Uterus (tissue), 3 donors: ENCODE measurements at regions not wholly inside any gene's neighbourhood (a gene's known extent, or its start where the extent isn't known, plus 50 kb on each side); places are given as distances from the start of the nearest gene placed in this dataset.

ENCODE experiments used
- DNase-seq, 2 donors: peaks; one replicate each; pipeline ENCODE4 v3.0.0-alpha.2; 2019 to 2020
- H3K27ac ChIP-seq, 2 donors: fragments of 200-600 bp; sonication (generic); 1 replicate in 1 of 2; 2 replicates in 1 of 2; pipeline ENCODE4 v1.5.1; 2016 to 2018
- H3K27me3 ChIP-seq, 2 donors: fragments of 200-600 bp; sonication (generic); one replicate each; pipeline ENCODE4 v1.5.1; 2018 to 2019; ENCODE audit warnings: control low read depth in 1 of 2
- H3K36me3 ChIP-seq, 2 donors: fragments of 200-600 bp; sonication (generic); one replicate each; pipeline ENCODE4 v1.5.1; 2019; ENCODE audit warnings: control low read depth in 1 of 2
- H3K4me1 ChIP-seq, 2 donors: fragments of 200-600 bp; sonication (generic); one replicate each; pipeline ENCODE4 v1.5.1; 2018 to 2019; ENCODE audit warnings: control low read depth in 1 of 2
- H3K4me3 ChIP-seq, 2 donors: fragments of 200-600 bp; sonication (generic); 1 replicate in 1 of 2; 2 replicates in 1 of 2; pipeline ENCODE4 v1.5.1; 2018 to 2019; ENCODE audit warnings: mild to moderate bottlenecking in 1 of 2
- H3K9me3 ChIP-seq, 2 donors: fragments of 200-600 bp; sonication (generic); one replicate each; pipeline ENCODE4 v1.5.1; 2019; ENCODE audit warnings: control low read depth in 1 of 2
- POLR2A ChIP-seq, 2 donors: fragments of 450-650 bp; IDR thresholded peaks; one replicate each; pipeline ENCODE4 v1.6.1; 2016; ENCODE audit warnings: antibody characterized with exemption in 2 of 2, mild to moderate bottlenecking in 1 of 2, moderate library complexity in 1 of 2
- intact Hi-C: fragments of 100-400 bp; cut with DNase I; formaldehyde crosslinking; loops from one replicate; pipeline ENCODE4 v1.15.1; 2023; ENCODE audit warnings: low total_unique reads
- TF ChIP-seq, protein P1 (sequence below), 4 experiments: fragments of 200-600 bp in 2 of 4; fragments of 450-650 bp in 2 of 4; sonication (generic) in 2 of 4; IDR thresholded peaks; one replicate each; pipeline ENCODE4 v1.5.1; 2016 to 2019; ENCODE audit warnings: antibody characterized with exemption in 4 of 4, mild to moderate bottlenecking in 2 of 4, moderate library complexity in 1 of 4
- donor health status: DM: yes; HTN: yes; CAD: no.

DNA sequence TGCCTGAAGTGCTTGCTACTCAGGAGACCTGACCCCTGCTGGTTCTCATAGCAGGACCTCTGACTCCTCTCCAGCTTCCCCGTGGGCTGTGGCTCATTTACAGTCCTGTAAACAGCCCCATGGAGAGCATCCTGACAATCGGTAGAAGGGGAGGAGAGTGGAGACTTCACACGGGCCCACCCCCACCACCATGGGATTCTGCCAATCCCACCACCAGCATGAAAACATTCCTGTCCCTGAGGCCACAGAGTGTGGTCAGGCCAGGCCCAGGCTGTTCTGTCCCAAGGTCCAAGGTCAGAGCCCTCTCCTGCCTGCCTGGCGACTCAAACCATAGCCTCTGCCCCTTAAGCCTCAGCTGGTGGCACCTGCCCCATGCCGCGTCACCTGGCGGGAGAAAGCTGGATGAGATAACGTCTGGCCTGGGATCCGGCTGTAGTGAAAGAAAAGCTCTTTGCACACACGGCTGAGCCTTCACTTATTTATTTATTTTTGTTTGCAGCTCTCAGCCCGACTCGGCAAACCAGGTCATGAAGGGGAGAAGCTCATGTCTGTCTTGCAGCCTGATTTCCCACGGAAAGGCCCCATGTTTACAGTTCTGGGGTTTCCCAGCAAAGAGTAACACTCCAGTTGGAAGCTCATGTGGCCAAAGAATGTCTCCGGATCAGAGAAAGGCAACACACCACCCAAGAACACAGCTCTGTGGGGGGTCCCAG lies 293.6 kb upstream of the ZMIZ1 start:
- H3K36me3 ChIP-seq, result no peaks in the 10 kb centered on the region
- peak overlapping the region; percentile 53 to 66 for H3K27ac ChIP-seq
- no peak overlapping the region for H3K4me3 ChIP-seq
- peak; percentile 55 to 65 for DNase-seq
- no peaks in the 10 kb centered on the region for H3K9me3 ChIP-seq
- intact Hi-C loops, result no loop called here
- no peaks in the 10 kb centered on the region for H3K27me3 ChIP-seq
- peaks cover 2 to 9% of the 10 kb centered on the region in 2 donors for H3K4me1 ChIP-seq
- no peak for TF ChIP-seq POLR2A (IDR thresholded peaks at IDR 0.05)
- TF ChIP-seq, protein P1, sequence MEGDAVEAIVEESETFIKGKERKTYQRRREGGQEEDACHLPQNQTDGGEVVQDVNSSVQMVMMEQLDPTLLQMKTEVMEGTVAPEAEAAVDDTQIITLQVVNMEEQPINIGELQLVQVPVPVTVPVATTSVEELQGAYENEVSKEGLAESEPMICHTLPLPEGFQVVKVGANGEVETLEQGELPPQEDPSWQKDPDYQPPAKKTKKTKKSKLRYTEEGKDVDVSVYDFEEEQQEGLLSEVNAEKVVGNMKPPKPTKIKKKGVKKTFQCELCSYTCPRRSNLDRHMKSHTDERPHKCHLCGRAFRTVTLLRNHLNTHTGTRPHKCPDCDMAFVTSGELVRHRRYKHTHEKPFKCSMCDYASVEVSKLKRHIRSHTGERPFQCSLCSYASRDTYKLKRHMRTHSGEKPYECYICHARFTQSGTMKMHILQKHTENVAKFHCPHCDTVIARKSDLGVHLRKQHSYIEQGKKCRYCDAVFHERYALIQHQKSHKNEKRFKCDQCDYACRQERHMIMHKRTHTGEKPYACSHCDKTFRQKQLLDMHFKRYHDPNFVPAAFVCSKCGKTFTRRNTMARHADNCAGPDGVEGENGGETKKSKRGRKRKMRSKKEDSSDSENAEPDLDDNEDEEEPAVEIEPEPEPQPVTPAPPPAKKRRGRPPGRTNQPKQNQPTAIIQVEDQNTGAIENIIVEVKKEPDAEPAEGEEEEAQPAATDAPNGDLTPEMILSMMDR (IDR thresholded peaks at IDR 0.05), result peak in 2 of 4 experiments; percentile 15 to 27

DNA sequence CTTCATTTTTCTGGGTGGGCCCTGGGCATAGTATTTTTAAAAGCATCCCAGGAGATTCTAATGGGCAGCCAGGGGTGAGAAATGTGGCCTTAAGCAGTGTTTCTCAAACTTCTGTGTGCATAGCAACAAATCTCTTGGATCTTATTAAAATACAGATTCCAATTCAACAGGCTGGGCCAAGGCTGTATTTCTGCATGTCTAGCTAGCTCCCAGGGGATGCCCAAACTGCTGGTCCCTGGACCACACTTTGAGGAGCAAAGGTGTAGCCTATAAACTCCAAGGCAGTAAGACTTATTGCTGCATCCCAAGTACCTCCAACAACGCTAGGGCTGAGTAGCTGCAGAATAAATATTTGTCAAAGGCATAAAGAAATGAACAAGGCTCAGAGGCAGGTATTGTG lies 292.9 kb upstream of the ZMIZ1 start:
- no peaks in the 10 kb centered on the region for H3K36me3 ChIP-seq
- peaks cover 1 to 9% of the 10 kb centered on the region in 2 donors for H3K4me1 ChIP-seq
- H3K27ac ChIP-seq, result peak overlapping the region; percentile 53 to 66
- no peaks in the 10 kb centered on the region for H3K27me3 ChIP-seq
- no peak for TF ChIP-seq POLR2A (IDR thresholded peaks at IDR 0.05)
- TF ChIP-seq, protein P1 (IDR thresholded peaks at IDR 0.05), result no peak
- H3K4me3 ChIP-seq, result no peak overlapping the region
- no peaks in the 10 kb centered on the region for H3K9me3 ChIP-seq
- intact Hi-C loops, result no loop called here
- DNase-seq, result peak in 1 of 2 donors; percentile 14

DNA sequence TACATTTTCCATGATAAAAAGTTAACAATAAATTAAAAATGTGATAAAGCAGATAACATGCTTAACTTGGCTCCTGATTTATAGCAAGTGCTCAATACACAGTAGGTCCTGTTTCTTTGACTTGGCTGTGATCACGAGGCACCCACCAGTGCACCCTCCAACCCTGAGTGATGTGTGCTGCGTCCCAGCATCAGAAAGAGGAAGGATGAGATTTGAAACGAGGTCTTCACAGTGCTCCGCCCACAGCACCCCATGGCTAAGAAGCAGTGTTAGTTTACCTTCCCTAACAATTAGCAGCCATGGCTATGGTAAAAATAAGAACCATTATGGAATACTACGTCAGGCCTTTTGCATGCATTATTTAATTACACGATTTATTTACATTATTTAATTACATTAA lies 292.0 kb upstream of the ZMIZ1 start:
- Histone ChIP-seq H3K4me1 (peaks cover 0 to 9% of the 10 kb centered on the region in 2 donors), H3K4me3 (no peak overlapping the region), H3K27me3 (no peaks in the 10 kb centered on the region), H3K27ac (peak overlapping the region in 1 of 2 donors; percentile 53), H3K36me3 (no peaks in the 10 kb centered on the region), H3K9me3 (no peaks in the 10 kb centered on the region)
- intact Hi-C loops, result no loop called here
- DNase-seq, result peak in 1 of 2 donors; percentile 10
- TF ChIP-seq, protein P1 (IDR thresholded peaks at IDR 0.05), result no peak
- no peak for TF ChIP-seq POLR2A (IDR thresholded peaks at IDR 0.05)

DNA sequence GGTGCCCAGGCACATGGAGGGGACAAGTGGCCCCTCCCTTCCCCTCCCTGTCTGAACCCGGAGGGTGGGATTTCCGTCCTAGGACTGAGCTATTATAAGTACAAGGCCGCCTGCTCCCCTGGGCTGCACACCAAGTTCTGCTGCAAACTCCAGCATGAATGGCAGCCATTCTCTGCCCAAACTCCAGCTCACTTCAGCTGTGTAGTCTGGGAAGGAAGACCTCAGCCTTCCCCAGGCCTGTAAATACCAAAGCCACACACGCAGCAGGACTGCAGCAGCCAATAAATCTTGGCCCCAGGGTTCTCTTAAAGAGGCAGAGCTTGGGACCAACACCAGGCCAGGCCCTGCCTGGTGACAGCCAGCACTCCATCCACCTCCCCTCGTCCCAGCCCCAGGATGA lies 291.3 kb upstream of the ZMIZ1 start:
- intact Hi-C loops, result no loop called here
- Histone ChIP-seq H3K9me3 (no peaks in the 10 kb centered on the region), H3K4me1 (peaks cover 0 to 9% of the 10 kb centered on the region in 2 donors), H3K27ac (peak overlapping the region; percentile 53), H3K4me3 (no peak overlapping the region), H3K36me3 (no peaks in the 10 kb centered on the region), H3K27me3 (no peaks in the 10 kb centered on the region)
- TF ChIP-seq POLR2A (IDR thresholded peaks at IDR 0.05), result no peak
- TF ChIP-seq, protein P1 (IDR thresholded peaks at IDR 0.05), result no peak
- peak; percentile 48 to 67 for DNase-seq

DNA sequence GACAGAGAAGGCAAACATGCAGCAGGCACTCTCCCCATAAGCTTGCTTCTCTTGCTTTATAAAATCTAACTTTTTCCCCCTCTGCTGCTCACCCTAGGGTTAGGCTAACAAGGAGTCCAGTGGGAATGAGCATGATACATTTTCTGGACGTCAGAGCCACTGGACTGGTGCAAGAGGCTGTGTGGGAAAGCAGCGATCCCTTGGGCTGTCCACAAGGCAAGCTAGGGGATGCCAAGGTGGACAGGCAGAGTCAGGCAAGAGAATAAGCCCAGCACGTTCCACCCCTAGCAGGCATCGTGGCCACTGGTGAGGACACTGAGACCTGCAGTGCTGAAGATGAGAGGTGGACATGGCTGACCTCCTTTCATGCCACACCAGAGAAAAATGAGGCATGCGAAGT lies 290.9 kb upstream of the ZMIZ1 start:
- no peaks in the 10 kb centered on the region for H3K36me3 ChIP-seq
- peaks cover 0 to 9% of the 10 kb centered on the region in 2 donors for H3K4me1 ChIP-seq
- peak overlapping the region; percentile 53 for H3K27ac ChIP-seq
- H3K27me3 ChIP-seq, result no peaks in the 10 kb centered on the region
- H3K4me3 ChIP-seq, result no peak overlapping the region
- DNase-seq, result peak in 1 of 2 donors; percentile 16
- H3K9me3 ChIP-seq, result no peaks in the 10 kb centered on the region
- intact Hi-C loops, result no loop called here
- no peak for TF ChIP-seq POLR2A (IDR thresholded peaks at IDR 0.05)
- TF ChIP-seq, protein P1 (IDR thresholded peaks at IDR 0.05), result no peak
